ENCODE measurements at regions not wholly inside any gene's neighbourhood (a gene's known extent, or its start where the extent isn't known, plus 50 kb on each side); places are given as distances from the start of the nearest gene placed in this dataset.
"Not testable (repeated sequence)": the region's sequence is repeated elsewhere in the genome, so short reads cannot be mapped to it uniquely, and the experiment has no call there.

DNA sequence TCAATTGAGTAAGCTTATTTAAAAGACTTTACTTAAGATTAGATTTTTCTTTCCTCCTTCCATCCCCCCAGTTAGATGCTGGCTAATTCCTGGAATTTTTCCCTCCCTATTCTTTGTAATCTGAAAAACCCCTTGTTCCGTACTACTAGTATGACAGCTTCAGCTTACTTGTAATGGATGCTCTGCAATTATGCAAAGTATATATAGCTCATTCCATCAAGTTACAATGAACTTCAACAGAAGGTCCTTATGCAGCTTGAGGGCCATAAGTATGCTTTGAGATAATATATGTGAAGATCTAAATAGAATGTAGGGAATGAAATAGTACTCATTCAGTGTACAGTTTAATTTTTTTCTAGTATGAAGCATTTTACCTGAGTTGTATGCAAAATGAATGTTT lies 398.3 kb upstream of the NAALADL2 start:
- H3K4me1 Mint-ChIP-seq (ENCODE audit: low read depth): no peaks in the 10 kb centered on the region
- no peak overlapping the region for H3K4me3 Mint-ChIP-seq

DNA sequence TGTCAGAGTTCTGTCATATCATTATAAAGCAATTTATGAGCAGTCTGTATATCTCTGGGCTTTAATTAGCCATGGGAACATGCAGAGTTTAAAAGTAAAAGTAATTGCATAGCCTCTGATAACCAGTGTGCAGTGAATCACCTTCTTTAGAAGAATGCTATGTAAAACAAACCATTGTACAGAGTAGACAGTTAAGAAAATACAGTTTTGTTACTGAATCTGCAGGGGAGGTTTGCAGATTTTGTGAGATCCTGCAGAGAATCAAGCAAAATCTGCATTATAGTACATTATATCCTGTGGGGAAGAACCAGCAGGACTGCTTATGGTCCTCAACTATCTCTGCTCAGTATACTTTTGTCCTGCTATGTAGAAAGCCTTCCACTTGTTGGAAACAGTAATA lies 396.2 kb upstream of the NAALADL2 start:
- H3K27me3 Mint-ChIP-seq: no peaks in the 10 kb centered on the region
- no peak overlapping the region for H3K27ac Mint-ChIP-seq

More for the DNA sequence above, 398.3 kb upstream of the NAALADL2 start:
- Mint-ChIP-seq H3K27ac (no peak overlapping the region), H3K9me3 (peaks cover 6% of the 10 kb centered on the region), H3K36me3 (ENCODE audit: low read depth) (no peaks in the 10 kb centered on the region), H3K27me3 (no peaks in the 10 kb centered on the region)
- no peak for DNase-seq

DNA sequence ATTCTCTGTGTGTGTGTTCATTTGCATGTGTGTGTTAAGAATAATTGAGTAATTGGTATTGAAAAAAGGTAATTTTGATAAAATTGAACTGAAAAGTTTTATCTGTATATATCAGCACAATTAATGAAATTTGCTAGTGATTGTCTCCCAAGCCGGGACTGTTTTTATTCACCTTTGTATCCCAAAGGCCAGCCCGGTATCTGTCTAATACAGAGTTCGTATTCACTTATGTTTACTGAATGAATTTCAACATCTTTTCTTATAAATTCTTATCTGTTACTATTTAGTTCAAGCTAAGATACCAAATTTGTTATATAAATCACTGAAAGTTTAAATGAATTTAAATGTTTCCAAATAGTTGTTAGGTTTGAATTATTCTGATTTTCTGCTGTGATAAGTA lies 394.0 kb upstream of the NAALADL2 start:
- H3K4me1 Mint-ChIP-seq (ENCODE audit: low read depth): no peaks in the 10 kb centered on the region

More for the DNA sequence above, 396.2 kb upstream of the NAALADL2 start:
- peaks cover 1% of the 10 kb centered on the region for H3K9me3 Mint-ChIP-seq
- no peaks in the 10 kb centered on the region for H3K4me1 Mint-ChIP-seq (ENCODE audit: low read depth)
- no peak overlapping the region for H3K4me3 Mint-ChIP-seq
- no peak for DNase-seq
- H3K36me3 Mint-ChIP-seq (ENCODE audit: low read depth): no peaks in the 10 kb centered on the region

DNA sequence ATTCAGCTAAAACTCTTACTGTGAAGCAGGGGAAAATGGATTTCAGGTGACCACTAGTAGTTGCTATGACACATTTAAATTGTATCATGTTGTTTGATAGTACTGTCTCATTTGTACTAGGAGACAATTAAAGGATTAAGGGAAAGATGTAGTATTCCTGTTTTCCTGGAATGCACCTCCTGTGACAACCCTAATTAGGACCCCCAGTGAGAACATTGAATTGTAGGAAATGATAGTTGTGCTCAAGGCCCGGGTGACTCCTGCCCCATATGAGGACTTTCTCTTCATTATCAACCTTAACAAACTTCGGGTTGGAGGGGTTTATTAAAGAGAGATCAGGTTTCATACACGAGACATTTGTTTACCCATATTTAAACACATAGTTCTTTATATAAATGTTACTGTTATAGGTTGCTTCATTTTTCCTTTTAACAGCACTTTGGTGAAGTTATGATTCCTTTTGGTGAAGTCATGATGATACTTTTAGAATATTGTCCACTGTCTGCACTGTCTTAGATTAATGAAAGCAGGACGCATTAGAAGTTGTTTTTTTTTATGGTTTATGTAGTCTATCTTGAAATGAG lies 392.6 kb upstream of the NAALADL2 start:
- no peak for DNase-seq
- Mint-ChIP-seq H3K27me3 (no peaks in the 10 kb centered on the region), H3K9me3 (peaks cover 12% of the 10 kb centered on the region), H3K36me3 (ENCODE audit: low read depth) (no peaks in the 10 kb centered on the region), H3K4me1 (ENCODE audit: low read depth) (no peaks in the 10 kb centered on the region), H3K4me3 (no peak overlapping the region), H3K27ac (no peak overlapping the region)

More for the DNA sequence above, 394.0 kb upstream of the NAALADL2 start:
- Mint-ChIP-seq H3K36me3 (ENCODE audit: low read depth) (no peaks in the 10 kb centered on the region), H3K4me3 (no peak overlapping the region), H3K27me3 (no peaks in the 10 kb centered on the region), H3K9me3 (peaks cover 7% of the 10 kb centered on the region), H3K27ac (no peak overlapping the region)
- DNase-seq: no peak

DNA sequence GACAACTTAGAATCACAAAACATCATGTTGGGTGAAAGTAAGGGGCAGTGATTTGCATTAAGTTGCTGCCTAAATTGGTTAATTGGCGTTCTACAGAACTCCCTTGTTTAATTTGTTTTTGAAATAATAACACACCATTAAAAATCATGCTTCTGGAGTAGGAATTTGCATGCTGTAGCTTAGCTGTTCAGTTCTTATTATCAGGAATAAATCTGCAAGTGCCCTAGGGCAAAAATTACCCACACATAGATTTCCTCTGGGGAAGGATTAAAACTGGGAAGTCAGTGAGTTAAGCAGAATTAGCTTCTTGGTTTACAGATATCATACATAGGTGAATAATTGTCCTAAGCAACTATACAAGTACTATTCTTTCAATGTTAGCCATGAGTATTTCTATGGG lies 381.6 kb upstream of the NAALADL2 start:
- Mint-ChIP-seq H3K27ac (no peak overlapping the region), H3K4me1 (ENCODE audit: low read depth) (no peaks in the 10 kb centered on the region), H3K4me3 (no peak overlapping the region), H3K36me3 (ENCODE audit: low read depth) (no peaks in the 10 kb centered on the region), H3K9me3 (no peaks in the 10 kb centered on the region), H3K27me3 (no peaks in the 10 kb centered on the region)
- DNase-seq: no peak

DNA sequence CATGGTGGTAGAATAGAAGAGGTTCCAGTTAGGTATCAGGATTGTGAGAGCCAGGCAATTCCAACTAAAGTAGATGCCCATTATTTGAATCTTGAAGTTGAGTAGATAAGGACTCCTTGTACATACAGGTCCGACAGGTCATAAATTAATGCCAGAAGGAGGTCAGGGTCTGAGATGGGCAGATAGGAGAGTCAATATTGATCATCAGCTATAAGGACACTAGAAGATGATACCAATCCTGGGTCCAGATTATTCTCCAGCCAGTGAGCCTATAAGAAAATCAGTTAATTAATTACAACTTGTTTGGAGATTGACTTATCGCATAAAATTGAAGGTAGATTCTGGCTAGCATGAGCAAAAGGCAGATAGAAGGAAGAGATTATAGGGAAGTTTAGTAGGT lies 378.4 kb upstream of the NAALADL2 start:
- Mint-ChIP-seq H3K9me3 (no peaks in the 10 kb centered on the region), H3K27ac (no peak overlapping the region), H3K27me3 (no peaks in the 10 kb centered on the region), H3K36me3 (ENCODE audit: low read depth) (no peaks in the 10 kb centered on the region), H3K4me1 (ENCODE audit: low read depth) (no peaks in the 10 kb centered on the region), H3K4me3 (no peak overlapping the region)
- no peak for DNase-seq

DNA sequence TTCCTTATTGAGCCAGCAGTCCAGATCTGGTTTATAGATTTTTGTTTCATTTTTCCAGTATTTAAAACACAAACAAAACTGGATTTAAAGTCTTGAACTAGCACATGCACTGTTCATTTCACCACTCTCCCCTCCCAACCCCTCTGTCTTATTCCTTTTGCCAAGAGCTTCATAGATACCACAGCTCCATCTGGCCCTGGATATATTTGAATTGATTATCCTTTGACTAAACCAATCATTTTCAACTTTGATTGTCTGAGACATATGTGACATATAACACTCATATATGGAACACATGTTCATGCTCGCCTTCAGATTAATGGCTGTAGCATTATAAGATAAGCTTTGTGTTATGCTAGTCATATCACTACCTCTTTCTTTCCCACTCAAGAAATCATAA lies 376.6 kb upstream of the NAALADL2 start:
- Mint-ChIP-seq H3K4me1 (ENCODE audit: low read depth) (no peaks in the 10 kb centered on the region), H3K36me3 (ENCODE audit: low read depth) (no peaks in the 10 kb centered on the region), H3K27me3 (no peaks in the 10 kb centered on the region), H3K4me3 (no peak overlapping the region), H3K9me3 (no peaks in the 10 kb centered on the region), H3K27ac (no peak overlapping the region)
- no peak for DNase-seq

DNA sequence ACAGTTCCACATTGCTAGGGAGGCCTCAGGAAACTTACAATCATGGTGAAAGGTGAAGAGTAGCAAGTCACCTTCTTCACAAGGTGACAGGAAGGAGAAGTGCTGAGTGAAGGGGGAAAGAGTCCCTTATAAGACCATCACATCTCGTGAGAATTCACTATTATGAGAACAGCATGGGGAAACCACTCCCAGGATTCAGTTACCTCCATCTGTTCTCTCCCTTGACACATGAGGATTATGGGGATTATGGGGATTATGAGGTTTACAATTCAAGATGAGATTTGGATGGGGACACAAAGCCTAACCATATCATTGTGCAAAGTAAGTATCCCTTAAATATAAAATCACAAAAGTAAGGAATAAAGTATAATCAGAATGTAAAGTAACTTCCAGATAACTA lies 375.9 kb upstream of the NAALADL2 start:
- Mint-ChIP-seq H3K36me3 (ENCODE audit: low read depth) (no peaks in the 10 kb centered on the region), H3K4me3 (no peak overlapping the region), H3K4me1 (ENCODE audit: low read depth) (no peaks in the 10 kb centered on the region), H3K27ac (no peak overlapping the region), H3K27me3 (no peaks in the 10 kb centered on the region), H3K9me3 (no peaks in the 10 kb centered on the region)
- no peak for DNase-seq

DNA sequence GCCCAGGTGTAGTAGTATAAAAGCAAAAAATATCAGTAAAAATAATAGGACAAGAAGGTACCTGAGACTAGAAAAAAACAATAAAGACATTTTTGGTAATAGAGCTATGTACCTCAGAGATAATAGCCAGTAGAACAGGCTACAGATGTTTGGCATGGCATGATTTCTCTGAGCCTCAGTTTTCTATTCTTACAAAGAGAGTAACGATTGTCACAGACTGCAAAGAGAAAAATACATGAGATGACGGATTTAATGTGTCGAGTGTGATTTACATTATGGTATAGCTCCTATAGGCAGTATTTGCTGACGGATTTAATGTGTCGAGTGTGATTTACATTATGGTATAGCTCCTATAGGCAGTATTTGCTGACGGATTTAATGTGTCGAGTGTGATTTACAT lies 375.3 kb upstream of the NAALADL2 start:
- not testable (repeated sequence) for H3K9me3 Mint-ChIP-seq; H3K4me1 Mint-ChIP-seq (ENCODE audit: low read depth); H3K27ac Mint-ChIP-seq; H3K27me3 Mint-ChIP-seq; H3K36me3 Mint-ChIP-seq (ENCODE audit: low read depth); H3K4me3 Mint-ChIP-seq; DNase-seq

DNA sequence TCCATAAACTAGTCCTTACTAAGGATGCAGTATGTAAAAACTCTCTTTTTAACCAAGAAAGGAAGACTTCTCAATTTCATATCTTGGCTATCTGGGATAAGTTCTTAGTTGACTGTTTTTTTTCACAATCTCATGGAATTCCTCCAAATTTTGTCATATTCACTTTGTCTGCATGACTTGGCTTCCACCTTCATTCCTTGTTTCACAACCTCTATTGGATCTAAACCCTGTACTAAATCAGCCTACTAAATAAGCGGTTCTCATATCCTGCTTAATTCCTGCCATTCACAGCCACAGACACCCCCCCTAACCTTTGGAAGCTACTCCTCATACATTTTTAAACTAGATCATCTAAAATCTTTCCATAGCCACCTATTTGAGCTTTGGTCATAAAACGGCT lies 370.6 kb upstream of the NAALADL2 start:
- Mint-ChIP-seq H3K27me3 (no peaks in the 10 kb centered on the region), H3K36me3 (ENCODE audit: low read depth) (no peaks in the 10 kb centered on the region), H3K27ac (no peak overlapping the region), H3K4me3 (no peak overlapping the region), H3K4me1 (ENCODE audit: low read depth) (no peaks in the 10 kb centered on the region), H3K9me3 (no peaks in the 10 kb centered on the region)
- DNase-seq: no peak

DNA sequence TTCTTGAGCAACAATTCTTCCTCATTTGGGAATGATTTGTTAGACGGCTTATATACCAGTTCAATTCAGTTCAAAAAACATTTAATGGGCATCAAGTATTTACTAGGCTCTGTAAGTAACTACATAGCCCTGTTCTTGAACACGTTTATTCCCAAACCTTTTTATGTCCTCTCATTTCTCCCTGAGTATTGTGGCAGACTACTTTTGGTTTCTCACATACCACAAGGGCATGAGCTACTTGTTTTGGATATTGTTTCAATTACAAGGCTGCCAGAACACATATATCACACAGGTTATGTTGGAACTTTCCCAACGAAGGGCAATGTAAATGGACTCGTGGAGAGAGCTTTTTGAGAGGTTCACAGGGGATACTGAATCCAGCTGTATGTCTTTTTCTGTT lies 363.8 kb upstream of the NAALADL2 start:
- Mint-ChIP-seq H3K9me3 (no peaks in the 10 kb centered on the region), H3K4me1 (ENCODE audit: low read depth) (no peaks in the 10 kb centered on the region), H3K27me3 (no peaks in the 10 kb centered on the region), H3K27ac (no peak overlapping the region), H3K4me3 (no peak overlapping the region), H3K36me3 (ENCODE audit: low read depth) (no peaks in the 10 kb centered on the region)
- DNase-seq: no peak

DNA sequence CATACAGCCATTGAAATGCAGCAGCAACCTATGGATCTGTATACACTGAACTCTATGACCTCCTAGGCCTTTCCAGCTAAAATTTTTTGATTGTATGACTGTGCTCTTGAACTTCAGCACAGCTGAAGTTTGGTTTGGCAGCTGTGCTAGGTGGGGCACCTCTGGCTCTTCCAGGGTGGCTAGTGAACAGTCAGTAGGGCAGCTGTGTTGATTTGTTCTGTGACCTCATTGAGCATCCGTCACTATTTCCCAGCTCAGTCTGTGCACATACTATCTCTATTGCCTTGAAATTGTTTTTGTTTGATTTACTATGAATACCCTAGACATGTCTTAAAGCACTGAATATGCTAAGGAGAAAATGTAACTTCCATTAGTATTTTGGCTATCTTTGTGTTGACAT lies 363.2 kb upstream of the NAALADL2 start:
- Mint-ChIP-seq H3K36me3 (ENCODE audit: low read depth) (no peaks in the 10 kb centered on the region), H3K9me3 (no peaks in the 10 kb centered on the region), H3K27ac (no peak overlapping the region), H3K27me3 (no peaks in the 10 kb centered on the region), H3K4me3 (no peak overlapping the region), H3K4me1 (ENCODE audit: low read depth) (no peaks in the 10 kb centered on the region)
- DNase-seq: no peak

DNA sequence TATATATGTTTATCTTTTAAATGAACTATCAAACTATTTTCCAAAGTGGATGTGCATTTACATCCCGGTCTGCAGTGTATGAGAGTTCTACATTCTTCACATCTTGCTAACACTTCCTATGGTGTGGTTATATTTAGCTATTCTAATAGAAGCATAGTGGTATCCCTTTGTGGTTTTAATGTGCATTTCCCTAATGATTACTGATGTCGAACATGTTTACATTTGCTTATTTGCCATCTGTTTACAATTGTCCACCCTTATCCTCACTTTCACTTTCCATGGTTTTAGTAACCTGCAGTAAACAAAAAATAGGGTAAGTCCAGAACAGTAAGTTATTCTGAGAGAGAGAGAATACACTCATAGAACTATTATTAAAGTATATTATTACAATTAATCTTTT lies 360.5 kb upstream of the NAALADL2 start:
- Mint-ChIP-seq H3K27me3 (no peaks in the 10 kb centered on the region), H3K9me3 (no peaks in the 10 kb centered on the region), H3K36me3 (ENCODE audit: low read depth) (no peaks in the 10 kb centered on the region), H3K27ac (no peak overlapping the region), H3K4me1 (ENCODE audit: low read depth) (no peaks in the 10 kb centered on the region), H3K4me3 (no peak overlapping the region)
- no peak for DNase-seq

DNA sequence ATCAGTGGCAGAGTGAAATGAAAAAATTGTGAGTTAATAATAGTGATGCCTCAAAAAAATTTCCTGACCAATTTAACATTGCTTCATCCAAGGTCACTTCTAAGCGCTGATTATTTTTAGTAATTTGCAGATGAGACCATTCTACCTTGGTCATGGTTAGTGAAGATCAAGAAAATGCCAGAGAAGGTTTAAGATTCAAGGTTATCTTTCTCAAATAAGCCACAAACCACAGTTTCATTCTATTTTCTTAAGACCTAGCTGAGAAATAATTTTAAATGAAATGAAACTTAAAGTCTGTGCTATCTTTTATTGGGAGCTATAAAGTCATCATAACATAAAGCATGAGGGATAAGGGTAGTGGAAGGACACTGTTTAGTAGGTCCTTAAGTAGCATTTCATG lies 353.9 kb upstream of the NAALADL2 start:
- H3K9me3 Mint-ChIP-seq: no peaks in the 10 kb centered on the region
- H3K4me3 Mint-ChIP-seq: no peak overlapping the region
- no peak for DNase-seq
- H3K36me3 Mint-ChIP-seq (ENCODE audit: low read depth): no peaks in the 10 kb centered on the region
- H3K27me3 Mint-ChIP-seq: no peaks in the 10 kb centered on the region
- no peak overlapping the region for H3K27ac Mint-ChIP-seq
- no peaks in the 10 kb centered on the region for H3K4me1 Mint-ChIP-seq (ENCODE audit: low read depth)

DNA sequence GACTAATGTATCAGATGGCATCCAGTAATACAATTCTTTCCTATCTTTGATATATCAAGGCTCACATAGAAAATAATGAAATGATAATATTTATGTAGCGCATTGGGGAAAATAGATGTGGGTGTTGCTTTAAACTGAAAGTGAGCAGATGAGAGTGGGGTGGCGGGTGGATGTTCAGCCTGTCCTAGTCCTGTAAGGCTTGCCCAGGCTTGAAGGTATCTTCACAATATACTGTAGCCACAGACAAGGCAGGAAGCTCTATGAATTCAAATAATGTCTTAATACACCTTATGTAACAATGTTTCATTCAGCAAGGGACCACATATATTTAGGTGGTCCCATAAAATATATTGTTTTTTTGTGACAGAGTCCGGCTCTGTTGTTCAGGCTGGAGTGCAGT lies 334.9 kb upstream of the NAALADL2 start:
- H3K27me3 Mint-ChIP-seq: no peaks in the 10 kb centered on the region
- peaks cover 8% of the 10 kb centered on the region for H3K9me3 Mint-ChIP-seq
- no peak overlapping the region for H3K27ac Mint-ChIP-seq
- H3K36me3 Mint-ChIP-seq (ENCODE audit: low read depth): no peaks in the 10 kb centered on the region
- H3K4me1 Mint-ChIP-seq (ENCODE audit: low read depth): no peaks in the 10 kb centered on the region
- no peak for DNase-seq
- H3K4me3 Mint-ChIP-seq: no peak overlapping the region

DNA sequence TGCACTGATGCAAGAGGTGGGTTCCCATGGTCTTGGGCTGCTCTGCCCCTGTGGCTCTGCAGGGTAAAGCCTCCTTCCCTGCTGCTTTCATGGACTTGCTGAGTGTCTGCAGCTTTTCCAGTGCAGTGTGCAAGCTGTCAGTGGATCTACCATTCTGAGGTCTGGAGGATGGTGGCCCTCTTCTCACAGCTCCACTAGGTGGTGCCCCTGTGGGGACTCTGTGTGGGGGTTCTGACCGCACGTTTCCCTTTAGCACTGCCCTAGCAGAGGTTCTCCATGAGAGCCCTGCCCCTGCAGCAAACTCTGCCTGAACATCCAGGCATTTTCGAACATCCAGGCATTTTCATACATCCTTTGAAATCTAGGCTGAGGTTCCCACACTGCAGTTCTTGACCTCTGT lies 329.8 kb upstream of the NAALADL2 start:
- Mint-ChIP-seq H3K4me1 (ENCODE audit: low read depth) (no peaks in the 10 kb centered on the region), H3K9me3 (peaks cover 6% of the 10 kb centered on the region), H3K27ac (no peak overlapping the region), H3K27me3 (no peaks in the 10 kb centered on the region), H3K4me3 (no peak overlapping the region), H3K36me3 (ENCODE audit: low read depth) (no peaks in the 10 kb centered on the region)
- DNase-seq: no peak
